HG03108 (cell line): ENCODE measurements at regions not wholly inside any gene's neighbourhood (a gene's known extent, or its start where the extent isn't known, plus 50 kb on each side); places are given as distances from the start of the nearest gene placed in this dataset.
"Not testable (repeated sequence)": the region's sequence is repeated elsewhere in the genome, so short reads cannot be mapped to it uniquely, and the experiment has no call there.

Experiments
- ATAC-seq: cut with Tn5 transposase; IDR thresholded peaks from one replicate; pipeline ENCODE4 v1.9.1; 2021; ENCODE audit warnings: moderate library complexity; ENCODE audit not compliant: unreplicated experiment

DNA sequence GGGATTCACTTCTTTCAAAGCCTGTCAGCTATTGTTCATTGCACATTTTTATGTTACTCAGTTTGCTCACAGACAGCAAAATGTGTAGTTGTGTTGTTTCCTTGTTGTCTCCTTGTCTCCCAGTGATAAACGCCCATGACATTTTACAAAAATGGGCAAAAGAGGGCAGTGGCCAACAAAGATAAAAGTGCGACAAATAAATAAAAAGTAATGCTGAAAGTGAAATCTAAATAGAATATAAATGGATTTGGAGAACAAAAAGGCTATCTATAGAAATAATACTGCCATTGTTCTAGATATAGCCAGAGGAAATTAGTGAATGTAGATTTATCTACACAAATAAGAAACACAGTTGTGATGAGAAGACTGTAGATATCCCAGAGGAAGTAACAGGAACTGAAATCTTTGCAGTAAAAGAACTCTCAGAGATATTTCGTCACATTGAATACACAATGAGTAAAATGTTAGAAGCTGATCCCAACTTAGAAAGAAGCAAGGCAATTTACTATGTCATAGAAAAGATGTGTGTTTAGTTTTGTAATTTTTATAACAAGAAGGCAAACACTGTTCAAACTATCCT, 1186.2 kb upstream of the FAM98A start:
- no peak for ATAC-seq

DNA sequence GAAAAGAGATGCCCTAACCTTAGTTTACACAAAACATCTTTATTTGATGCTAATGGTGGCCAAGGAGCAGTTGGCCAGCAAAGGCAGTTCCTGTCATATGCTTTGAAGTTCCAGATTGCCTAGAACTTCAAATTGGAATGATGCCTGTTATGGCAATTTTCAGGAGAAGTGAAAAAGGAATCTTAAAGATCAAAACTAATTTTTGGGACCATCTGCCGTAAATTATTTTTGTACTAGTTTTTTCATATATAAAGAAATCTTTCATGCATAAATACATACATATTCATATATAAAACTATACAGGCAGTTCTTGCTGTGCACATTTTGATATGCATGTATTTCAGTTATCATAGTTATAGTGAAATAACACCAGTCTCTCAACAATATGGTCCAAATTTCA, 1185.6 kb upstream of the FAM98A start:
- no peak for ATAC-seq

DNA sequence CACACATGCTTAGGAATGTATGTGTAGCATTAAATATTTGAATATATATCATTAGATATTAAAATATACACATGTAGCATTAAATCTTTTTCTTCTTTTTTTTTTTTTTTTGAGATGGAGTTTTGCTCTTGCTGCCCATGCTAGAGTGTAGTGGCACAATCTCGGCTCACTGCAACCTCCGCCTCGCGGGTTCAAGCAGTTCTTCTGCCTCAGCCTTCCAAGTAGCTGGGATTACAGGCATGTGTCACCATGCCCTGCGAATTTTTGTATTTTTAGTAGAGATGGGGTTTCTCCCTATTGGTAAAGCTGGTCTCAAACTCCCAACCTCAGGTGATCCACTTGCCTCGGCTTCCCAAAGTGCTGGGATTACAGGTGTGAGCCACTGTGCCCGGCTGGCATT, 1151.6 kb upstream of the FAM98A start:
- not testable (repeated sequence) for ATAC-seq

DNA sequence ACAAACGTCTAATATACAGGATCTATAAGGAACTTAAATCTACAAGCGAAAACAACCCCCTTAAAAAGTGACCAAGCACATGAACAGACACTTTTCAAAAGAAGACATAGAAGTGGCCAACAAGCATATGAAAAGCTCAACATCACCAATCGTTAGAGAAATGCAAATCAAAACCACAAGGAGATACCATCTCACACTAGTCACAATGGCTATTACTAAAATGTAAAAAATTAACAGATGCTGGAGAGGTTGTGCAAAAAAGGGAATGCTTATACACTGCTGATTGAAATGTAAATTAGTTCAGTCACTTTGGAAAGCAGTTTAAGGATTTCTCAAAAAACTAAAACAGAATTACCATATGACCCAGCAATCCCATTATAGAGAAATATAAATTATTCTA, 1148.5 kb upstream of the FAM98A start:
- no peak for ATAC-seq

DNA sequence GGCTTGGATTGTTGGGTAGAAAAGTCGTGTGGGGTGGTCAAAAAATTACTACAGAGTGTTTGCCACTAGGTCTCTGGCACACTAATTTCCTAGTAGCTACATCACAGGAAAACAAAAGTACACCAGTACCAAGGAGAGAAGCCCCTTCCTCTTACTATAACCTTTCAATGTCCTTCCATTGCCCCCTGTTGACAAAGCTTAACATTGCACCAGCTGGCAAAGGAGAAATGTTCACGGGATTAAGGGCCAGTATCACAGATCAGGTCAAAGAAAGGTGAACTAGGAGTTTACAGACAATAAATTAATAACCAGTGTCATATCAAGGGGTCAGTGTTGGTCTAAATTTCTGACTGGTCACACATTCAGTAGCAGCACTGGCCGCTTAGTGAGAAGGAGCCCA, 1139.6 kb upstream of the FAM98A start:
- ATAC-seq, result no peak

DNA sequence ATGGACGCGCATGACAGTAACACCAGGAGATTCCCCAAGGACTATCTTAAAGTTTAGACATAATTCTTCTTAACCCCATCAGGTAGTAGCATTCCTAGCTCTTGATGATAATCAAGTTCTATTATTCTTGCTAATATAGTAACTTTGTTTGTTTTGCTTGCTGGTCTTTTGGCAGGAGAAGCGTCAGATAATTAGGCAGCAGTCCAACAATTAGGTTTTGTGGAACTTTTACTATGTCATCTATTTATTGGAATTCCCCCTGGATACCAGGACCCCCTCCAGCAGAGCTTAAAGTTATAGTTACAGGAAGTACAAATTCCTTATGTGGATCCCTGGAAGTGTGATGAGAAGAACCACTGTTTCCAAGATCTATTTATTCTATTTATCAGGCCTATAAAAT, 1138.0 kb upstream of the FAM98A start:
- ATAC-seq, result no peak

DNA sequence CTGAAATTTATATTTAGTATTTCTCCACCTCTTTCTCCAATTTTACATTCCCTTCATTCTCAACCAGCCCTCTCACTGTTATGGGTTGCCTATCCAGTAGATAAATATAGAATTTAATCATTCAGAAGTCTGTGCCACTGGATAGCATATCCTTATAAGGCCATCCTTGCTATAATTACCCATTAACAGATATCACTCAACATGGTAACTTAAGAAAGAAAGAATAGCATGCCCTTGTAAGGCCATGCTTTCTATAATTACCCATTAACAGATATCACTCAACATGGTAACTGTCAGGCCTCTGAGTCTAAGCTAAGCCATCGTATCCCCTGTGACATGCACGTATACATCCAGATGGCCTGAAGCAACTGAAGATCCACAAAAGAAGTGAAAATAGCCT, 1137.4 kb upstream of the FAM98A start:
- ATAC-seq, result no peak

DNA sequence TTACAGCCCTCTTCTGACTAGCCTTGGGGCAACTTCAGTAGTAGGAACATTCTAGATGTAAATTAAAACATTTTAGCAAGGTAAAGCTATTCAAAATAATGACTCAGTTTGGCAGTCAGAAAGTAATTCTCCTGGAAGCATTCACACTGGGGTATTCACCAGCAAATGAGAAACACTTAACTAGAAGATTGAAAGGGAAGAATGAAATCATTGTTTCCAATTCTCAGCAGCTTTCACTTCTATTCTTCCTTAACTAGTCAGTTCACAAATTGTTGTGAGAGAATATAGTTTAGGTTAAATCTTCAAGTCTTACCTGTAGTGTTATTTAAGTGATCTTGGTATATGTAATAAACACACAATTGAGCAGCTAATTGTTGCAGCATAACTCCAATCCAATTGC, 1135.6 kb upstream of the FAM98A start:
- no peak for ATAC-seq

DNA sequence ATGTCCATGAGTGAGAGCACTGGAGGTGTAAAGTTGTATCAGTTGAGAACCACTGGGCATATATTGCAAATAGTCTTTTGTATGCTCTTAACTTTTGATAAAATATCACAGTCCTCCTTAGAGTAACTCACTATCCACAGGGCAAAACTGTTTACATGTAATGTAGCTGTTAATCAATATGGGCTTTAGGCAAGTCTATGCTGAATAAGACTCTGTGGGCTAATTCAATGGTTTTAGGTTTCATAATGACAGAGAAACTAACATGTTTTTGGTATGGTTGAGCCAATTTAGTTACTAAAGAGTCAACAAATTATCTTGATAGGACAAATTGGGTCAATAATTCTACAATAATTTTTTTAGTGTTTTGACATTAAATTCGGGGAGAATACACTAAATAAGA, 1134.9 kb upstream of the FAM98A start:
- no peak for ATAC-seq

DNA sequence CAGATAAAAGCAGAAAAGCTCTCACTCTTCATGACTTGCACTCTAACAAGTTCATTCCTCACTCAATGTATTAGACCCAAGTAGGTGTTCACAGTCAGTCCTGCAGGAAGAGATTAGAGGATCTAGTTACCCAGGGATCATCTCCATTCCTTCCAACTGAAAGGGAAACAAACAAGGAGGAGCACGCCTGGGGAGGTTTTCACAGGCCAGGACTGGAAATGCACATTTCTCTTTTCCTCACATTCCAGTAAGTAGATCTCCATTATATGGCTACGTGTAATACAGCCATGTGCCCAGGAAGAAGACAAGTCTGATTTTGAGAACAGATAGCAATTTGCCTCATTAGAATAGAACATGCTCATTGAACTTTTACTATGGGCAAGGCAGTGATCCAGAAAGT, 1132.2 kb upstream of the FAM98A start:
- no peak for ATAC-seq

DNA sequence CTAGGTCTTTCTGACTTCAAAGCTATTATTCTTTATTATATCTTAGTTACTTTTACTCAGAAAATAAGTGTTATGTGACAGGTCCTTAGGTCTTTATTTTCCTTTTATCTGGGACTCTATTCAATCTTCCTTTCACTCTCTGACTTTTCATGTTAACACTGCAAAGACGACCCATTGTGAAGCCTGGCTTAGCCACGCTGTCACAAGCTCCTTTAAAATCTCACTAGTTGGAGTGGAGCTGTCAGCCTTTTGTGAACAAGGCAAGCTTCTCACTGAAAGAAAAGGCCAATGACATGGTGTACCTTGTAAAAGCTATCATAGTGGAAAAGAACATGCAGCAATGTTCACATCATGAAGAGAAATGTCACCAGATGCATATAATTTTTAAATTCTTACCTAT, 1130.7 kb upstream of the FAM98A start:
- no peak for ATAC-seq

DNA sequence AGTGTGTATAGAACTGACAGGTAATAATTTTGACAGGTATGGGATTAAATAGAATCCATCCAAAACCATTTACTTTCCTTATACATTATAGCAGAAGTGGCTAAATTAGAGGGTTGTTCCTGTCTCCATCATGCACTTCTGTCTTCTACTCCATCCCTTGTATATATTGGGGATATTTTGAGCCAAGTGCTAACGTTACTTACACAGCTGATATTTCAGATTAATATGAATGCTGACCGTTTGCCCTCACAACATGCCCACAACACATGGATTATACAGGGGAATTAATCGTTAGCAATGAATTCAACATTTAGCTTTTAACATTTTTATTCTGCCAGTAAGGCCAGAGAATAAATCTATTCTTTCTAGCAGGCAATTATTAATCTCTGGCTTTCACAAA, 1125.0 kb upstream of the FAM98A start:
- ATAC-seq, result no peak

DNA sequence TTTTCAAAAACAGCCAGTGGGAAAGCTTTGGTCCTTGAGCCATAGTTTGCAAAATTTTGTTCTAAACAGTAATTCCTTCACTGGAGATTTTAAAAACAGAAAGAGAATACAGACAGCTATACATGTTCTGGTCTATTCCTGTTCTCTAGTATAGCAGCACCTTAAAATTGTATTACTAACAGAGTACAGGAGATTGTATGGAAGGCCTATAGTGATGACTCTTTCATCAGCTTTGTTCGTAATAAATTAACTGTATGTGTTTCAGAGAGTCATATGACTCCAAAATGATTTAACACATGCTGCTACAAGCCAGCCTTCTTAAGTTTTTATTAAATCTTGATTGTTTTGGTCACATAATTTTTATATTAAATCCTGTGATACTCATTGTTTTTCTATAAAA, 1124.6 kb upstream of the FAM98A start:
- no peak for ATAC-seq

DNA sequence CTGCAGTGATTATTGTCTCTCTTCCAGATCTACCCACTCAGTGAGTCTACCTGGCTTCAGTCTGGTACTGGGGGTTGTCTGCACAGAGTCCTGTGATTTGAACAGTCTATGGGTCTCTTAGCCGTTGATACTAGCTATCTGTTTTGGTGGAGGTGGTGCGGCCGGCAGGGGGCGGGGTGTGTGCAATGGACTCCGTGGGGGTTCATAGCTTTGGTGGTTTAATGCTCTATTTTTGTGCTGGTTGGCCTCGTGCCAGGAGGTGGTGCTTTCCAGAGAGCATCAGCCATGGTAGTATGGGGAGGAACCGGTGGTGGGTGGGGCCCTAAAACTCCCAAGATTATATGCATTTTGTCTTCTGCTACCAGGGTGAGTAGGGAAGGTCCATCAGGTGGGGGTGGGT, 1120.1 kb upstream of the FAM98A start:
- ATAC-seq, result no peak

DNA sequence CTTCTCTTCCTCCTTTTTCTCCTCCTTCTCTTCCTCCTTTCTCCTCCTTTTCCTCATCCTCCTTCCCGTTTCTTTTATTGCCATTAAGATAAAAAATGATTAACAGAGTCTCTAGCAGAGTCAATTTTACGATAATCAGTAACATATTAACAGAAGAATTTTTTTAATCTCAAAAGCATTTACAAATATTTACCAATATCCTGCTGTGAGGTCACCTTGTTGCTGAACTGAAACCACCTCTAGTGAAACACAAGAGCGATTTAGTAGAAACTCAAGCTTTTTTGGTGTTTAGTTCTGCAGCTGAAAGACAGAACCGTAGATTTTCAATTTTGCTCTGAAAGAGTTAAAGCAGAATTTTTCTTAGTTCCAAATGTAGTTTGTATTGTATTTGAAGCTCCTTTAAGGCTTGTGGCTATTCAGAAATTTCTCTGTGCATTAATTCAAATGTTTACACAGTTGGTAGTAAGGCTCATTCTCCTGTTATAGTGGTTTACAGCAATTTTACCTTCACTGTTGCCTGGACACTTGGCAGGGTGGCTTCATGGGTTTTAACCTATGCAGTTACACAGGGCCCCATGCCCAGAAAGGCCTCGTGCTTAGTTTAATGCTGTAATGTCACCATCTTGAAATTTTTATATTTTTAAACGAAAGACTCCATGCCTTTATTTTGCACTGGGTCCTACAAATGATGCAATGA, 1106.6 kb upstream of the FAM98A start:
- ATAC-seq, result peak; percentile 79

DNA sequence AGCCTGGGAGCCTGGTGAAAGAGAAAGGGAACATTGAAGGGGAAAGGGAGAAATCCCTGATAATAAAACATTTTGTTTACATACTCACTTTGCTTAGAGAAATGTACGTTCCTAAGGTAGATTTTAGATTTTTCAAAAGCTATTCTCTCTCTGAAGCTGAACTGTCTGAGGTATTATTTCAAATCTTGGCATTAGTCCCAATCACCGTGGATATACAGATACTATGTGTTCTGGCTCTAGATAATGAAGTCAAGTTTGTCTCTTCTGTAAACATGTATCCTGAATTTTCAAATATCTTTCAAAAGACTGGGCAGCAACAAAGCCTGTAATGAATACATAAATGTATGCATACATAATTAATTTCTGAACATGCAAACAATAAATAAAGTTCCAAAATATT, 1104.2 kb upstream of the FAM98A start:
- no peak for ATAC-seq

DNA sequence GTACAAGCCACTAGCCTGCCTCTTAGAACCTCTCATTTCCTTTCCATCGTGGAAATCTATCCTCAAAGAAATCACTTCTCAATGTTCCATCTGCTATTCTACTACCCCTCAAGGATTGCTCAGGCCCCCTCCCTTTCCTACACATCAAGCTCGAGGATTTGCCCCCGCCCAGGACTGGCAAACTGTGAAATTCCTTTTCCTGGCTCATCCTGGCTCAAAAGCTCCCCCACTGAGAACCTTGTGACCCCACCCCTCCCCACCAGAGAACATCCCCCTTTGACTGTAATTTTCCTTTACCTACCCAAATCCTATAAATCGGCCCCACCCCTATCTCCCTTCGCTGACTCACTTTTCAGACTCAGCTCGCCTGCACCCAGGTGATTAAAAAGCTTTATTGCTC, 1103.3 kb upstream of the FAM98A start:
- not testable (repeated sequence) for ATAC-seq

DNA sequence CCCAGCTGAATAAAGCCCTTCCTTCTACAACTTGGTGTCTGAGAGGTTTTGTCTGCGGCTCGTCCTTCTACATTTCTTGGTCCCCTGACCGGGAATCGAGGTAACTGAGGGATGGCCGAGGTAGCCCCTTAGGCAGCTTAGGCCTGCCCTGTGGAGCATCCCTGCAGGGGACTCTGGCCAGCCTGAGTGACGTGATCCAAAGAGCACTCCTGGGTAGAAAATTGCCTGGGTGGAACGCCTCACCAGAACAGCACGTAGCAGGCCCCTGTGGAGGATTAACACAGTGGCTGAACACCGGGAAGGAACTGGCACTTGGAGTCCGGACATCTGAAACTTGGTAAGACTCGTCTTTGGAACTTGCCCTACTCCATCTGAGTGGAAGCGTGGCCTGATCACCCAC, 1078.5 kb upstream of the FAM98A start:
- not testable (repeated sequence) for ATAC-seq

DNA sequence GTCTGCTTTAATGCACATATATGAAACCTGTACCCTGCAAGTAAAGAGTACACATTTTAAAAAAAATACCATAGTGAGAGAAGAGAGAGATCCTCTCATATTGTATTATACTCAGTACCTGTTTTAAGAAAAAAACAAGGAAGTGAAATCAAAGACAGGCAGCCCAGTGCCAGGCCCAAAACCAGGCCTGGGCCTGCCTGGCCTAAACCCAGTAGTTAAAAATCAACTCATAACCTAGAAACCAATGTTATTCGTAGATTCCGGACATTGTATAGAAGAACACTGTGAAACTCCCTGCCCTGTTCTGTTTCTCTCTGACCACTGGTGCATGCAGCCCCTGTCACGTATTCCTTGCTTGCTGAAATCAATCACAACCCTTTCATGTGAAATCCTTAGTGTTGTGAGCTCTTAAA, 1078.0 kb upstream of the FAM98A start:
- not testable (repeated sequence) for ATAC-seq

DNA sequence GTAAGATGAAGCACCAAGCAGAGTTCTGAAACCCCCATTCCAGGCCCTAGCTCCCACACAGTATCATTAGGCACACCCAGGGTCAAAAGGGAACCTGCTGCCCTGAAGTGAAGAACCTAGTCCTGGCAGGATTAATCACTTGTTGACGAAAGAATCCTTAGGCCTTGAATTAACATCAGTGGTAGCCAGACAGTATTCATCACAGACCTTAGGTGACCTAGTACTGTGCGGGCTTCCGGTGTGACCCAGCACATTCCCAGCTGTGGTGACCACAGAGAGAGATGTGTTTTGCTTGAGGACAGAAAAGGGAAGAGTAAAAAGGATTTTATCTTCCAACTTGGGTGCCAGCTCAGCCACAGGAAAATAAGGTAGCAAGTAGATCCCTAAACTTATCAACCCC, 1071.4 kb upstream of the FAM98A start:
- ATAC-seq, result no peak

DNA sequence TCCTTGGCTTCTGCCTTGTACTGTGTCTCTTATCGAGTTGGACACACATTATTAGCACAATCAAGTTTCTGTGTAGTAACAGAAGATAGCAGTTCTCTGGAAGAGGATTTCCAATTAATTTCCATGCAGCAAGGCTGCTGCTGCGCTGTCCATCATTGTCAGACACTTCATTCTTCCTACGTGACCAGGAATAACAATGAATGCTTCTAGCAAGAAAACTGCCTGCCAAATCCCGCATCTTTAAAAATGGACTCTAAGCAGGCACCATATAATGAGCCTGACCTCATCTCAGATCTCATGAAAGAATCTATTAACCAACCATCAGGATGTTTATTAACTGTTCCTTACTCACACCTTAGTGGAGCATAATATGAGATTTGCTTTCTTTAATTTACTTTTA, 1067.7 kb upstream of the FAM98A start:
- ATAC-seq, result no peak

DNA sequence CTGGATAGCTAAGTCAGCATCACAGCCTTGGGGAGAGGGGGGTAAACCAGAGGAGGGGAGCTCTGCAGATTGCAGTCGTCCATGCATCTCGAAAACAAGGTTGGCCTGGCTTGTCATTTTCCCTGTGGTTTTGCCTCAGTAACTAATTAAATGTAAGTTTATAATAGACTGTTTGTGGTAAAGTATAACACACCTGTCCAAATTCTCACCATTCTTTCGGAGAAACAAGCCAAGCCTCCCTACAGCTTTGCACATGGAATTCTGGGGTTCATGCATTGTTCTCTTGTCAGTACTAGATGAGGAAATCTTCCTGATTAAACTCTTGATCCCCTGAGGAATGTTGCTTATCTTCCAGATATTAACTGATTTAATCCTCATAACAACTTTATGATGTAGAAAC, 1065.2 kb upstream of the FAM98A start:
- ATAC-seq, result no peak

DNA sequence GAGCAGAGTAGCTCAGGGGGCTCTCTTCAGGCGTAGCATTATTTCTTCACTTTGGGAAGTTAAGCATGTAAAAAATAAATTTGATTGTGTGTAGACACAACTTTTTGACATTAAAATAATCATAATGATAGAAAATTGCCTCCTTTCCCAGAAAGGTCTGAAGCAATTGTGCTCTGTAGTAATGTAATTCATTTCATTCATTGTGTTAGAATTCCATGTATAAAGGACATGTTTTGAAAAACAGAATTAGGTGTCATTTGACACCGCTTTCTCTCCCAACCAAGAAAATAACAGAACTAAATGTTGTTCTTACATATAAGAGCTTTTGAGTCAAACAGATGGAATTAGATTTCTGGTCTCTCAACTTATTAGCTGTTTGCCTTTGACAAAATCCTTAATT, 1064.2 kb upstream of the FAM98A start:
- no peak for ATAC-seq
